ENCODE measurements at regions not wholly inside any gene's neighbourhood (a gene's known extent, or its start where the extent isn't known, plus 50 kb on each side); places are given as distances from the start of the nearest gene placed in this dataset.
A peak's percentile ranks its signal among the peaks of the same experiment; 100 is the strongest.

- no peak for DNase-seq
Observed at GRCh38 chr3:118550122-118550521, 484.5 kb downstream of the IGSF11 start.

GRCh38 chr3:118550556-118550955, 484.1 kb downstream of the IGSF11 start:
- DNase-seq = no peak

DNA sequence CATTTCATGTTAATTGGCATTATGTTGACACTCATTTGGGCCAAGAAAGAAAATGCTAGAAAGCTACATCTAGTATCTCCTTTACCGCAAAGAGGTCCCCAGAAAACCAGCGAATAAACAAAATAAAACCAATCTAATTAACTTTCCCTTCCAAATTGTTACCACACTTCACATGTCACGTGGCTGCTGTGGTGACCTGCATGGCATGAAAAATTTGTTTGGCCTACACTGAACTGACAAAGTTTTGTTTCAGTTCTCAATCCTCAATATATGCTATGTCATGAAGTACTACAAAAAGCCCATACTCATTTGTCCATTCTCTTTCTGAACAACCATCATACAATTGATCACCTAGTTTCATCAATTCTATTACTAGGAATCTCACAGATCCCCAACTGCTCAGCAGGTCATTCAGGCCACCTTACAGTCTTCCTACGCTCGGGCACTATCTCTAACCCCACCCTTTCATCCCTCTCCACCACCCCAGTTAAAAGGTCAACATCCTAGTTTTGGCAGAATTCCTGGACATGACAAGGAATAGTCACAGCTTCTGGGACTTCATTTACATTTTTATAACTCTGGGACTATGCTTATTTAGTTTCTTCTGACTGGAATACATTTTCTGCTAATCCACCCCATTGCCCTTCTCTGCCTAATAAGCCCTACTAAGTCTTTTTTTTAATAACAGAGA, 480.4 kb downstream of the IGSF11 start:
- DNase-seq = no peak

GRCh38 chr3:118556983-118557382, 477.7 kb downstream of the IGSF11 start:
- no peak for DNase-seq

DNA sequence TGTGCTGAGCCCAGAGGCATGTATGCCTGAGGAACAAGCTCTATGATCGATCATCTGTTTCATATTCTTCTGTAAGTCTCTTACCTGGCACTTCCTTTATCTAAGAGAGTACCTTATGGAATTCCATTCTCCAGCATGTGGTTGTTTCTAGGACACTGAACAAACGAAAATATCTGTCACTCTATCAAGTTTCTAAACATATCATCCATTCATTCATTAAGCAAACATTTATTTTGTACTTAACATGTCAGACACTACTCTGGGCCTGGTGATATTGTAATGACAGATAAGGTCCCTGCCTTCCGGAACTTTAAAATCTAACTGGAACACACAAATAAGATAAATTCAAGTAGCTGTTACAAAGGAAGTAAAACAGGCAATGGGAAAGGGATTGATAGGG, 477.1 kb downstream of the IGSF11 start:
- DNase-seq = no peak

DNA sequence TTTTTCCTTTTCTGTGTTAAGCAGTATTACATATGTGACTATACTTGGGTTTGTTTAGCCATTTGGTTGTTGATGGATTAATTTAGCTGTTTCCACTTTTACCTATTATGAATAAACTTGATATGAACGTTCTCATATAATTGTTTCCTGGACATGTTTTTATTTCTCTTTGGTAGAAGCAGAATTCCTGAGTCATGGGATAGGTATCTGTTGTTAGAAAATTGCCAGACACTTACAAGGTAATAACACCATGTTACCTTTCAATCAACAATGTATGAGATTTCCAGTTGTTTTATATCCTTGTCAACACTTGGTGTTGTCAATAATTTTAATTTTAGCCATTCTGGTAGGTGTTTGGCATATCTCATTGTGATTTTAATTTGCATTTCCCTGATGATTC, 475.4 kb downstream of the IGSF11 start:
- DNase-seq = no peak

DNA sequence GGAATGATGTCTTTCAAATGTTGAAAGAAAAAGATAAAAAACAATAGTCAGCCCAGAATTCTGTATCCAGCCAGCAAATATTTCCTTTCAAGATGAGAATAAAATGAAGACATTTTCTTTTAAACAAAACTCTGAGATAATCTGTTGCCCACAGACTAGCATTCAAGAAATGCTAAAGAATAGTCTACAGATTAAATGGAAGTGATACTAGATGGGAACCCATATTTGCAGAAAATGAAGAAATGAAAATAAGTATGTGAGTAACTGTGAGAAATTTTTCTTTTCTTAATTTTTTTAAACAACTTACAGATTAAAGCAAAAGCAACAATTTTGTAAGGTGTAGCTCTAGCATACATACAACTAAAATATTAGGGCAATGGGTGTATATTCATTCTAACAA, 469.8 kb downstream of the IGSF11 start:
- no peak for DNase-seq

DNA sequence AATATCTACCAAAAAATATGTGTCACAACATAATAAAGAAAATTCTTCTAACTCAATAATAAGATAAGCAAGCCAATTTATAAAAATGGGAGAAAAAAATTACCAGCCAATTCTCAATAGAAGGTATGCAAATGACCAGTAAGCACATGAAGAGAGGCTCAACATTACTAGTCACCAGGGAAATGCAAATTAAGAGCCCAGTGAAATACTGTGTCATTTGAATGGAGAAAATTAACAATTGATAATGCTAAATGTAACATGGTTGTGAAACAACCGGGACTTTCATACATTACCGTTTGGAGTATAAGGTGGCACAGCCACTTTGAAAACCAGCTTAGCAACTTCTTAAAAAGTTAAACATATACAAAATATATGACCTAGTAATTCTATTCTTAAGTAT, 460.7 kb downstream of the IGSF11 start:
- DNase-seq = no peak

DNA sequence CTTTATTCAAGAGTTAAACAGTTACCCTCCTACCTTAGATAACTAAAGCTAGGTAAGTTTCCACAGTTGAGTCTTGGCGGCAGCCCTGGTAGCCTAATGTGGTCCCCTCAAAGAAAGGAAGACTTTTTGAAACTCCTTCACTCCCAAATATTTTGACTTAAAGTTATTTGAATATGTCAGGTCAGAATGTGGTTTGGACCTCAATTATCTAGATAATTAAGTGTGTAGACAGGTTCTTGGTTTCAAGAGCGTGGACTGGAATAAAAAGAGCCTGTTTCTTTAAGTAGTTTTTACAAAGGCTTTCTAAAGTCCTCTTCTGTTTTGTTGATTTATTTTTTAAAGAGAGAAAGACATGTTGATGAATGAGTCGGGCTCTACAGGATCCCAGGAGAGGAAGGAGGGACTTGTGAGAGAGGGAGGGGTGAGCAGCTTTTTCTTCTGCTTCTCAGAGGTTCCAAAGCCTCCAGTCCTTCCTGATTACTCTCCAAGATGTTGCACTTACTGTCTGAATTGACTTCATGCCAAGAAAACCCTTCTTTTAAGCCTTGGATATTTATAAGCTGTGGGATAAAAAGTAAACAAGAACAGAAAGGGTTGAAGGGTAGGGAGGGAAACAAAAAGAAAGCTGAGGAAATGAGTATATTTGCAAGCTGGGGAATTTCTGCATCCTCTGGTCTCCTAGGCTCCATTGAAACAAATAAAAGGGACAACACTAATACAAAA, 457.4 kb downstream of the IGSF11 start:
- DNase-seq = no peak

DNA sequence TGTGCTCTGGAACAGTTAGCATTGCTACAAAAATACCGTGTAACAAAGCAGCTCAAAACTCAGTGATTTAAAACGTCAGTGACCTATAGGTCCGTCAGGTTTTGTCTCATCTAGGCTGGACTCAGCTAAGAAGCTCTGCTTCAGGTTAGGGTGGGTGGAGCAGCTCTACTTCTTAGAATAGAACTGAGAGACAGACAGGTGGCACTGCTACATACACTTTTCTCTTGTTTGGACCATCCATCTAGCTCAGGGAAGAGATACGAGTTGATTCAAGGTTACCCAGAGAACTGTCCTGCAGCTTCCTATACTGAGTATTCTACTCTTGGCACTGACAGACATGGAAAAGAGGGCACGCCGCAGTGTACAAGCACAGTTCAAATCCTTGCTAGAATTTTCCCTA, 456.1 kb downstream of the IGSF11 start:
- DNase-seq = no peak

DNA sequence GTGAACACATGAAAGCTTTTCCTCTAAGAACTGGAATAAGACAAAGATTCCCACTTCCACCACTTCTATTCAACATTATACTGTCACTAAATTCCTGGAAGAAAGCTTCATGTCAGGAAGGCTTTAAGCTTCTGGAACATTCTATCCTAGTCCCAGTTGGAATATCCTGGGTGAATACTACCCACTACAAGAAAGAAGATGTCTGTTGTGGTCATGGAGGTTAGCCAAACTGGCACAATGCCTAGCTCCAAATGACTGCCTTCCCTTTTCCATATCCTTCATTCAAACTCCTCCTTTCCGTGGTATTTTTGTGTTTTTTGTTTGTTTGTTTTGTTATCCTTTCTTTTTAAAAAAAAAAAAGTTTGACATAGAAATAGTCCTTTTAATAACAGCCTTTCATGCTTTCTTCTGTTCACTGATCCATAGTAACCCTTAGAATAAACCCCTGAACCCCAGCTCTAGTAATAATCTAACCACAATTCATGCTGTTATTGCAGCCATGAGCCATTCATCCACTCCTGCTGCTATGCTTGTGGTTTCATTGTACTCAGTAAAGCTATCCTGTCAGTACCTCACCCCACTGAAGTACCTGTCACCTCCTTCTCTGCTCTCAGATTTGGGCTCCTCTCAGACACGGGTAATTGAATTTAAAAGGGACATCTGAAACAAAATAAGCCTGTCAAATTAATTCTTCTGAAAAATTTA, 447.5 kb downstream of the IGSF11 start:
- DNase-seq = no peak

GRCh38 chr3:118587847-118588246, 446.8 kb downstream of the IGSF11 start:
- no peak for DNase-seq

GRCh38 chr3:118593277-118593670, 441.4 kb downstream of the IGSF11 start:
- DNase-seq = no peak

DNA sequence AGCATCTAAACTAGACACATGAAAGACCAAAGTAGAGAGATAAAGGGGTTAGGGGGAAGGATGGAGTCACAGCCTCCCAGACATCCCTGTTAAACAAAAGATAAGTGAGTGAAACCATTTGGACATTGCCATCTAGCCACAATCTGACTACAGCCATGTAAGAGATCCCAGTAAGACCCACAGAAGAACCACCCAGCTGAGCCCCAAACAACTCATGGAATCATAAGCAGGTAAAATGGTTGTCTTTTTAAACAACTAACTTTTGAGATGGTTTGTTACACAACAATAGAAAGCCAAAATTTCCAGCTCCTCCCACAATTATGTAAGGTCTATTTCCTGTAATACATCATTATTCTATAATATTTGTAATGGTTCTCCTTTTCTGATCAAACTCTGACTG, 437.5 kb downstream of the IGSF11 start:
- no peak for DNase-seq

GRCh38 chr3:118607915-118608820, 426.5 kb downstream of the IGSF11 start:
- no peak for DNase-seq

DNA sequence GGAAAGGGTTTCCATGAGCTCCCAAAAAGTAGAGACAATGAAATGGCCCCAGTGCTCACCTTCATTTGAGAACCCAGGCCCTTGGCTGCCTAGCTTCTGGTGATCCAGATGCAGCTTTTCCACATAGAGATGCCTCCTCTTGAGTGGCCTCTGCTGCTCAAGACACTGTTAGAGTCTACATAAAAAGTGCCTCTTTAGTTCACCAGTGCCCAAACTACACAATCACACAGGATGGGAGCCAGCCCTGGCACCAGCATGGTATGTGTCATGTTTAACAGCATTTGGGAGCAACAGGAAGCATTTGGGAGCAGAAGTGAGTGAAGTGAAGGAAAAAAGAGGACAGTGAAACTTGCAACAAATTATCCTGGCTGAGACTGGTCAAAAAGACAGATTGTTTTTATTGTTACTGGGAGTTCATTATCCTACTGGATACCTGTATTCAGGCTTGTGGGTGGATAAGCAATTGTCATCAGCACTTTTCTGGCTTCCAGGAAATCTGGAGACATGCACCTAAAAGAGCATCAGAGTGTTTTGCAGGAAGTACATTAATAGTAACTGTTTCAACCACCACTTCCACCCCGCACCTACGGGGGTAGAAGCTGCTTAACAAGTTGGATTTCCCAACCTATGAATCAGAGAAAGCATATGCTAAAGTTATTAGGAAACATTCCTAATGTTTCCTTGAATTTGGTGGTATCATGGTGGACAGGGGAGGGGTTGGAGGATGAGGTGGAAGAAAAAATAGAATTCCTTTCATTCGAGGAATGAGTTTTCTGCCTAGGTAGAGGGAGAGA, 416.2 kb downstream of the IGSF11 start:
- DNase-seq = no peak

DNA sequence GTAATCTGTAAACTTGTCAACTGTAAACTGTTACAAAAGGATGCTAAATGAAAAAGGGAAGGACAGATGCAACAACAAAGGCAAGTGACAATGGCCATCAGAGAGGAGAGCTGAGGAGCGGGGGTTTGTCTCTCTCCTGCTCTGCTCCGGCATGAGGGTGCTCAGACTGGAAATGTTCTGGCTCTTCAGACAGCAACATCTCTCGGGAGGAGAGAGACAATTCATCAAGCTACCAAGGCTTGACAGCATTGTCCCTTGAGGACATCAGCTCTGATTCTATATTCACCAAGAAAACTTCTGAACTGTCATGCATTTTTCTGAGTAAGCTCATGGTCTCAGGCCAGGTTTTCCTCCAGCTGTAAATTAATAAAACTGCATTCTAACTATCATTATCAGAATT, 408.2 kb downstream of the IGSF11 start:
- no peak for DNase-seq

DNA sequence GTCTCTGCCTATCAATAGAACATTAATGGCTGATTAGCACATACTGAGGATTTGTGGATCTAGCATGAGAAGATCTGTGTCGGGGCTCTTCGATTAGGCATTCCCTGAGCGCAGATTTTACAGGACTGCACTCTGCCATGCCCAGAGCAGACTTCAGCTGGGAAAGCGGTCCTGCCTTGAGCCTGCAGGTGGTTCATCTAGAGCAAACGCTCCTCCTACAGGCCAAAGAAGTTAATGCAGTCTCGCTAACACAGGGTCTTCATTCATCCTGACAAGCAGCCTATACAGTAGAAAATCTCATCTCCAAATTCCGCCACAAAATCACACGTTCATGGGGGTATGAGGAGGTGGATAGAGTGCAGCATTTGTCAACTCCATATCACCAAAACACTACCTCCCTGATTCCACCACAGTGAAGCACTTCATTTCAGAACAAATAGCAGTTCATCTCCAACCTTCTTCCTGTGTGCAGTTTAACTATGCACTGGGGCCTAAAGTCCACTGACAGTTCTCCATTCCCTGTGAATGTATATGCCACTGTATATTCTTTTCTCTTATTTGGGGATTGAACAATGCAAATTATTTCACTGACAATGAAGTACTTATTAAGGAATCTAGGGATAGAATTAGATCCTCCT, 405.8 kb downstream of the IGSF11 start:
- DNase-seq = peak; percentile 47

- no peak for DNase-seq
Observed at GRCh38 chr3:118629821-118630220, 404.8 kb downstream of the IGSF11 start.

GRCh38 chr3:118635711-118636110, 398.9 kb downstream of the IGSF11 start:
- no peak for DNase-seq

DNA sequence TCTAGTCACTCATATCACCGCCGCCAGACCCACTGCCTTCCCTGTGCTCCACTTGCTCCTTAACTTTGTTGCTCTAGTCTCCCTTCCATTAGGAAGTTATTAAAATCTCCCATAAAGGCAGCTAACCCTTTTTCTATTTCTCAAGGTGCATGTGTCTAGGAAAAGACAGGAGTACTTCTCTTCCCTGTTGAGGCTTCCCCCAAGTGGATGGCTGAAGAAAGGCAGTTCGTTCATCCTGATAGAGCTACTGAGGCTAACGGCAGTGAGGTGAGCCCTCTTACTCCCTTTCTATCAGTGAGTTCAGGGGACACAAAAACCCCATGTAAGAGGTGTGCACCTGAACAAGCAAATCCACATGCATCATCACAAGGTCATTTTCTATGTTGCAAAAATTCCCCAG, 397.8 kb downstream of the IGSF11 start:
- no peak for DNase-seq

GRCh38 chr3:118637846-118638245, 396.8 kb downstream of the IGSF11 start:
- DNase-seq = no peak

All from NCI-H748 treated with DMSO at 0.1 percent for 48 hours (cell line).